ENCODE measurements at regions not wholly inside any gene's neighbourhood (a gene's known extent, or its start where the extent isn't known, plus 50 kb on each side); places are given as distances from the start of the nearest gene placed in this dataset.

DNA sequence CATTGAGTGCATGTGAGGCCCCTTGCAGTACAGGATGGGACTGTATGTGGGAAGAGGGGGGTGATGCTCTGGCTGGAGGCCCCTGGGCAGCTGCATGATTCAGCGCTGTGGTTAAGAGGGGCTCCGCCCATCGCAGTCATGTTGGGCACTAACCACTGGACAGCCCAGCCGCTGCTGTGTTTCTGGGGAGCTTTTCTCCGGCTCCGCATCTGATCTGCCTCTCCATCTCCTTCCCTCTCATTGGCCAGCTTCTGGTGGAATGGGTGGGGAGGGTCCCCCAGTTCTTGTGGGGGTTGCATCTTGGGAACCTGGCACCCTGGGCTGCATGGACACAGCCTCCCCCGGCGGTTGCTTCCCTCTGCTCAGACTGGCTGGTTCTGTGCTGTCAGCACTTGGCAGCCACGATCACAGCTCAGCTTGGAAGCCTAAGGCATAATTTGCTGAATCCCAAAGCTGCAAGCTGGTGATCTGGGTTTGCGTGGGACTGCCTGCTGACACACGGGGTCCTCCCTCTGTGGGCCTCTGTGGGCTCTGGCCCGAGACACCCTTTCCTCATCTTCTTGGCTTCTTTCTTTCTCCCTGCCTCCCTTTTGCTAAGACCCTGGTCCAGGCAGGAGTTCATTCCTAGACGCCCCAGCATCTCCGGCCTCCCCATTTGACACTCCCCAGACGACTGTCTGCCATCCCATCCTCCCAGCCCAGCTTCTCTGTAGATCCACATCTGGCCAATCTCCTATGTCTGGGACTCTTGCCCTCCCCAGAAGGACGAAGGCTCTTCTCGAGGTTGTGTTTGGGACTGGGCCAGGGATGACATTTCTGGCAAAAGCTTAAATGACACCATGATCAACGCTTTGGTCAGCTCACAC is 168.3 kb downstream of the SEC14L1 start:
- no peak for DNase-seq

DNA sequence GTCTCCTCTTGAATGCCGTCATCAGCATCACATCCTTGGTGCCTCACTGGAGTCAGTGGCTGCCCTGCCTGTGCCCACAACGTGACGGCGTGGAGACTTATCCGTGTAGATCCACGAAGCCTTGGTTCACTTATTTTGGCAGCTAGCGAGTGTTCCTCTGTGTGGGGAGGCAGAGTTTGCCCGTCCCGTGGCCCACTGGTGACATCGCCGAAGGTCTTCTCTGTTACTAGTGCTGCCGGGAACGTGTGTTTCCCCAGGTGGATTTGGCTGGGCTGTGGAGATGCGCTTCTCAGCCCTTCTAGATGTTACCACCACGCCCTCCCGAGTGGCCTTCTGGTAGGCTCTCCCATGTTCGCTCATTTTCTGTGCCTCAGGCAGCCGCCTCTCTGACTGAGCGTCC is 169.6 kb downstream of the SEC14L1 start:
- DNase-seq: no peak

GRCh38 chr17:77311371-77311981 is 170.7 kb downstream of the SEC14L1 start:
- no peak for DNase-seq

GRCh38 chr17:77312061-77312701 is 171.4 kb downstream of the SEC14L1 start:
- no peak for DNase-seq

GRCh38 chr17:77312786-77313599 is 172.2 kb downstream of the SEC14L1 start:
- no peak for DNase-seq

DNA sequence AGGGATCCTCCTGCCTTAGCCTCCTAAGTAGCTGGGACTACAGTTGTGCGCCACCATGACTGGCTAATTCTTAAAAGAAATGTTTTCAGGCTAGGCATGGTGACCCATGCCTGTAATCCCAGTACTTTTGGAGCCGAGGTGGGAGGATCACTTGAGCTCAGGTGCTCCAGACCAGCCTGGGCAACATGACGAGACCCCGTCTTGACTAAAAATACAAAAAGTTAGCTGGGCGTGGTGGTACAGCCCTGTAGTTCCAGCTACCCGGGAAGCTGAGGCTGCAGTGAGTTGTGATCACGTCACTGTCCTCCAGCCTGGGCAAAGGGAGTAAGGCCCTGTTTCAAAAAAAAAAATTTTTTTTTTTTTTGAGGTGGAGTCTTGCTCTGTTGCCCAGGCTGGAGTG is 173.1 kb downstream of the SEC14L1 start:
- DNase-seq: no peak

DNA sequence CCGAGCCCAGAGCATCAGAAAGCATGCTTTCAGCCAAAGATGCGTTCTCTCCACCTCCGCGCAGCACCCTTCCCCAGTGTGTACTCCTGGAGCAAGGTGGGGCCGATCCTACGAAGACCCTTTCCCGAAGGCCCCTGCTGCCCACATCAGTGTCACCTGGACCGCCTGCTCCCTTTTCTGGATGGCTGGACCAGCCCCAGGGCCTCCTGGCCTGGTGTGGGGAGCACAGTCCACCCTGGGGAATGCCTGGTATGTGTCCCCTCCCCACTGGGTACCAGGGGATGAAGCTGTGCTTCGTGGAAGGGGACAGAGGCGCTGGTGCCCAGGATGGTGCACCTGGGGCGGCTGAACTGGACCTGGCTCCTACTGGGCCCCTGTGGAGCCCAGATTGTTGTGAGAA is 173.8 kb downstream of the SEC14L1 start:
- DNase-seq: no peak

GRCh38 chr17:77315010-77315409 is 174.2 kb downstream of the SEC14L1 start:
- DNase-seq: no peak

DNA sequence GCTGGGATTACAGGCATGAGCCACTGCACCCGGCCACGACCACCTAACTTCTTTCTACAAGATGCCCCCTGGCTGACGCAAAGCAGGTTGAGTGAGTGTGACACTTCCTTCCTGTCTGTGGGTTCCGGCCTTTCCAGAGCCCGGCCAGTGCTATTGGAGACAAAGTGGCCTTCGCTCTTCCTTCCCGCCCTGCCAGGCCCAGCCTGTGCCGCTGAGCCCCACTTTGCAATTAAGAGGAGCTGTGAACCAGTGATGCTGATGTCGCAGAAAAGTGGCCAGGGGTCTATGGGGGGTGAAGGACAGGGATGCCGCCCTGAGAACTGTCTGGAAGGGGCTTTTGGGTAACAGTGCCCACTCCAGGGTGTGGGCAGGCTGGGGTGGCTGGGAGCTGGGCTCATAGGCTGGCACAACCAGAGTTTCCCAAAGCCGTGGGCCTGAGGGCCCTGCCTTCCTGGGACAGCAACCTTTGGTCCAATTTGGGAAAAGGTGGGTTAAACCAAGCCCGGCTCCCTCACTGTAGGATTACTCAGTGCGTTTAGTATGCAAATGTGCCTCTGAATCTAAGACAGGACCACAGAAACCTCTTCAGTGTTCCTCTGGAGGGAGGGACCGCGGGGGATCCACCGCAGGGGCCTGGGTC is 174.9 kb downstream of the SEC14L1 start:
- DNase-seq: peak; percentile 6

- no peak for DNase-seq
Observed at GRCh38 chr17:77316191-77316641, 175.4 kb downstream of the SEC14L1 start.

GRCh38 chr17:77316651-77317050 is 175.9 kb downstream of the SEC14L1 start:
- DNase-seq: no peak

DNA sequence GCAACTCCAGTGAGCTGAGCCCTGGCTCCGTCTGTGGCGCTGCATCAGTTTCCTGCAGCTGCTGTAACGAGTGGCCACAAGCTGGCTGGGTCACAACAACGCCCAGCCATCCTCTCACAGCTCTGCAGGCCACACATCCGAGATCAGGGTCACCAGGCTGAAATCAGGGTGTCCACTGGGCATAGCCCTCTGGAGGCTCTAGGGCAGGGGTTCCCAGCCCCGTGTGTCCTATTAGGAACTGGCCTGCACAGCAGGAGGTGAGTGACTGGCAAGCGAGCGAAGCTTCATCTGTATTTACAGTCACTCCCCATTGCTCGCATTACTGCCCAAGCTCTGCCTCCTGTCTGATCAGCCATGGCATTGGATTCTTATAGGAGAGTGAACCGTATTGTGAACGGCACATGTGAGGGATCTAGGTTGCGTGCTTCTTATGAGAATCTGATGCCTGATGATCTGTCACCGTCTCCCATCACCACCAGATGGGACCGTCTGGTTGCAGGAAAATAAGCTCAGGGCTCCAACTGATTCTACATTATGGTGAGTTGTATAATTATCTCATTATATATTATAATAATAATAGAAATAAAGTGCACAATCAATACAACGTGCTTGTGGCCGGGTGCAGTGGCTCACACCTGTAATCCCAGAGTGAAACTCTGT is 176.5 kb downstream of the SEC14L1 start:
- no peak for DNase-seq

GRCh38 chr17:77318021-77318420 is 177.3 kb downstream of the SEC14L1 start:
- DNase-seq: no peak

- DNase-seq: no peak
Observed at GRCh38 chr17:77318491-77319210, 177.9 kb downstream of the SEC14L1 start.

GRCh38 chr17:77319211-77320043 is 178.7 kb downstream of the SEC14L1 start:
- peak; percentile 88 for DNase-seq

- DNase-seq: peak; percentile 42
Observed at GRCh38 chr17:77320044-77320440, 179.3 kb downstream of the SEC14L1 start.

DNA sequence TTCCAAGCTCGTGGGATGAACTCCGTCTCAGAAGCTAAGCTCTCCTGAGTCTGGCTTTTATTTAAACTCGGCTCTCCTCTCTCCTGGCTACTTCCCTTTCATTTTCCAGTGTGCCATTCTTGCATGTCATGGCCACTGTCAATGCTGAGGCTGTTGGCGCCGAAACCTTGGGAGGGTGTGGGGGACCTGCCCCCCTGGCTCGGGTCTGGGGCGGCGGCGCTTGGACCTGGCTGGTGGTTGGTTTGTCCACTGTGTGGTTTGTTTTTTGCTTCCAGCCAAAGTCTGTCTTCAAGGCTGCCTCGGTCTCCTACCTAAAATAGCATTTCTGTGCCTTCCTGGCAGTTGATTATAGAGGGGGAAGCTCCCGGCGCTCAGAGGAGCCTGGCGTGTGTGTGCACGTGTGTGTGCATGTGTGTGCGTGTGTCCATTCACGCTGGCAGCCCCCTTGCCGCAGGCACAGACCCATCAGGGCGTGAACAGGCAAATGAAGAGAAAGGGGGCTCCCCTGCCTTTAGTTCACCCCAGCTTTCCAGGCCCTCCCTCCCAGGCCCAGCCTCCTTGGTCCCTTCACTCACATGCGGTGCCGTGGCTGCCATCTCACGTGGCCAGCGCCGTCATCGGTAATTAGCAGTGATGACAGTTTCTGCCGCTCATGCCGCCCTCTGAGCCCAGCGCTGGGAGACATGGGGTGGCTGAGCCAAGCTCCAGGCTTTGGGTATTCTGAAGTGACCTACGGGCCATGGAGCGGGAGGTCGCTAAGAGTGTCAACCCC is 179.9 kb downstream of the SEC14L1 start:
- peak; percentile 33 for DNase-seq

- no peak for DNase-seq
Observed at GRCh38 chr17:77321649-77322513, 181.1 kb downstream of the SEC14L1 start.
